Neural crest cell (in vitro differentiated cells): ENCODE measurements at regions not wholly inside any gene's neighbourhood (a gene's known extent, or its start where the extent isn't known, plus 50 kb on each side); places are given as distances from the start of the nearest gene placed in this dataset.

Experiments
- DNase-seq: peaks from one replicate; pipeline ENCODE4 v3.0.0; 2021; ENCODE audit warnings: low read depth, mixed read lengths, low spot score
- H3K27ac Mint-ChIP-seq: one replicate; pipeline ENCODE4 v1.8.0; 2021; ENCODE audit warnings: mild to moderate bottlenecking, mixed read lengths; ENCODE audit not compliant: unreplicated experiment
- H3K27me3 Mint-ChIP-seq: 2 replicates; pipeline ENCODE4 v1.8.0; 2021; ENCODE audit warnings: low read depth, mild to moderate bottlenecking, mixed read lengths
- H3K36me3 Mint-ChIP-seq: 2 replicates; pipeline ENCODE4 v1.8.0; 2021; ENCODE audit warnings: low read depth, mild to moderate bottlenecking, mixed read lengths
- H3K4me1 Mint-ChIP-seq: 2 replicates; pipeline ENCODE4 v1.8.0; 2021; ENCODE audit warnings: mixed read lengths
- H3K4me3 Mint-ChIP-seq: one replicate; pipeline ENCODE4 v1.8.0; 2021; ENCODE audit warnings: mild to moderate bottlenecking, mixed read lengths
- H3K9me3 Mint-ChIP-seq: 2 replicates; pipeline ENCODE4 v1.8.0; 2021; ENCODE audit warnings: mixed read lengths
- CTCF ChIP-seq: fragments of 200-600 bp; sonication (generic); conservative IDR thresholded peaks from 2 replicates; pipeline ENCODE4 v1.5.0; 2021; ENCODE audit warnings: antibody characterized with exemption, mild to moderate bottlenecking

- no peaks in the 10 kb centered on the region for H3K36me3 Mint-ChIP-seq
- DNase-seq, result no peak
- no peak for TF ChIP-seq CTCF
- peaks cover 2% of the 10 kb centered on the region for H3K9me3 Mint-ChIP-seq
- H3K27me3 Mint-ChIP-seq, result no peaks in the 10 kb centered on the region
- H3K27ac Mint-ChIP-seq, result no peak overlapping the region
- peaks cover 9% of the 10 kb centered on the region for H3K4me1 Mint-ChIP-seq
- no peak overlapping the region for H3K4me3 Mint-ChIP-seq
Measured at GRCh38 chr9:86679909-86680308, 267.4 kb downstream of the GAS1 start.

- Mint-ChIP-seq H3K4me1 (peaks cover 21% of the 10 kb centered on the region), H3K27ac (no peak overlapping the region)
Measured at GRCh38 chr9:86676396-86676795, 270.9 kb downstream of the GAS1 start.

GRCh38 chr9:86675805-86676204, 271.5 kb downstream of the GAS1 start:
- no peak overlapping the region for H3K4me3 Mint-ChIP-seq
- H3K9me3 Mint-ChIP-seq, result peaks cover 8% of the 10 kb centered on the region
- H3K27ac Mint-ChIP-seq, result peak overlapping the region; percentile 57
- H3K36me3 Mint-ChIP-seq, result no peaks in the 10 kb centered on the region
- H3K27me3 Mint-ChIP-seq, result no peaks in the 10 kb centered on the region
- no peak for TF ChIP-seq CTCF
- peaks cover 21% of the 10 kb centered on the region for H3K4me1 Mint-ChIP-seq
- DNase-seq, result no peak

More at GRCh38 chr9:86676396-86676795, 270.9 kb downstream of the GAS1 start:
- Mint-ChIP-seq H3K4me3 (no peak overlapping the region), H3K27me3 (no peaks in the 10 kb centered on the region), H3K9me3 (peaks cover 4% of the 10 kb centered on the region), H3K36me3 (no peaks in the 10 kb centered on the region)
- no peak for DNase-seq
- no peak for TF ChIP-seq CTCF

DNA sequence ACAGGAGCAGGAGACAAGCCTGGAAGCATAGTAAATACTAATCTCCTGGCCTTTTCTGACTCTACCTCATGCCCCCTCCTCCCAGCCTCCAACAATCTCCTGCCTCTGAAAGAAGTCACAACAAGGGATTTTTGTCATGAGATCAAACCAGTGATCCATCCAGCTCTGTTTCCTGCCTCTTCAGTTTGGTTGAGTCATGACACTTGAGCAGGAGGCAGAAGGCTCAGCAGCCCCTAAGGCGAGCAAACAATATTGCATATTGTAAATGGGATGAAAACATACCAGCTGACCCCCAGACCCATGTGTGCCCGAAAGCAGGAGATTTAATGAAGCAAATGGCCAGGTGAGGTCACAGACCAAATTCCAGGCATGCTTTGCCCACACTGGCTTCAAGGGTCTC, 272.8 kb downstream of the GAS1 start:
- Mint-ChIP-seq H3K4me1 (peaks cover 21% of the 10 kb centered on the region), H3K27ac (no peak overlapping the region), H3K4me3 (no peak overlapping the region), H3K36me3 (no peaks in the 10 kb centered on the region), H3K27me3 (no peaks in the 10 kb centered on the region), H3K9me3 (peaks cover 11% of the 10 kb centered on the region)
- TF ChIP-seq CTCF, result no peak
- no peak for DNase-seq

- peaks cover 25% of the 10 kb centered on the region for H3K4me1 Mint-ChIP-seq
- DNase-seq, result no peak
- no peaks in the 10 kb centered on the region for H3K27me3 Mint-ChIP-seq
- H3K27ac Mint-ChIP-seq, result no peak overlapping the region
- no peak overlapping the region for H3K4me3 Mint-ChIP-seq
- H3K36me3 Mint-ChIP-seq, result no peaks in the 10 kb centered on the region
- peaks cover 8% of the 10 kb centered on the region for H3K9me3 Mint-ChIP-seq
- no peak for TF ChIP-seq CTCF
Measured at GRCh38 chr9:86672966-86673365, 274.3 kb downstream of the GAS1 start.

DNA sequence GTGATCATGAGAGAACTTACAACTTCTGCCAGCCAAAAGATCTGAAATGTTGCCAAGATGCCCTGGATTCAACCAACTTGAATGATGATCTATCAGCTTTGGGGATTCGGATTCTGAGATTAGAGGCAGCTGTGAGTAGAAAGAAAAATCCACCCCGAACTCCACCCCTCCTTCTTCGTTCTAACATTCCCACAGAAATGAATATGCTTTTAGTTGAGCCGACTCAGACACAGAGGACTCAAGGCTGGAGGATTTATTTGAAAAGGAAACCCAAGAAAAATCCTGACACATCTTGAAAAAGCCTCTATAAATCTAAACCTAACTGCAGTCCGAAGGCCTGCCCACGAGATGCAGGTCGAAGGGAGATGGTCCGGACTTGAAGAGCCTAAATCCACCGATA, 275.0 kb downstream of the GAS1 start:
- DNase-seq, result no peak
- H3K9me3 Mint-ChIP-seq, result peaks cover 8% of the 10 kb centered on the region
- no peak for TF ChIP-seq CTCF
- H3K36me3 Mint-ChIP-seq, result no peaks in the 10 kb centered on the region
- H3K4me3 Mint-ChIP-seq, result no peak overlapping the region
- H3K4me1 Mint-ChIP-seq, result peaks cover 27% of the 10 kb centered on the region
- H3K27me3 Mint-ChIP-seq, result no peaks in the 10 kb centered on the region
- no peak overlapping the region for H3K27ac Mint-ChIP-seq
